Spleen (tissue), 11 donors: ENCODE measurements at regions not wholly inside any gene's neighbourhood (a gene's known extent, or its start where the extent isn't known, plus 50 kb on each side); places are given as distances from the start of the nearest gene placed in this dataset.

Experiments used
- DNase-seq: peaks from one replicate; pipeline ENCODE4 v3.0.0-alpha.2; 2020
- H3K27ac ChIP-seq, 8 donors: fragments of 200-600 bp; sonication (generic) in 7 of 8; 1 replicate in 4 of 8; 2 replicates in 4 of 8; pipeline versions ENCODE4 v1.5.0 to v1.8.0; 2016 to 2021; ENCODE audit warnings: inconsistent platforms in 4 of 8, mild to moderate bottlenecking in 4 of 8, moderate library complexity in 1 of 8
- H3K27me3 ChIP-seq, 7 donors: fragments of 200-600 bp; sonication (generic) in 6 of 7; replicated peaks in 1 of 7; 1 replicate in 4 of 7; 2 replicates in 3 of 7; pipeline versions ENCODE4 v1.5.0 to v1.8.0; 2016 to 2021; ENCODE audit warnings: inconsistent platforms in 3 of 7, mild to moderate bottlenecking in 1 of 7
- H3K36me3 ChIP-seq, 6 donors: fragments of 200-600 bp; sonication (generic) in 5 of 6; 1 replicate in 4 of 6; 2 replicates in 2 of 6; pipeline versions ENCODE4 v1.5.0 to v1.8.0; 2016 to 2021; ENCODE audit warnings: inconsistent platforms in 2 of 6
- H3K4me1 ChIP-seq, 6 donors: fragments of 200-600 bp; sonication (generic) in 5 of 6; 1 replicate in 3 of 6; 2 replicates in 3 of 6; pipeline versions ENCODE4 v1.5.0 to v1.8.0; 2016 to 2021; ENCODE audit warnings: inconsistent platforms in 3 of 6
- H3K4me3 ChIP-seq, 8 donors: fragments of 200-600 bp; sonication (generic) in 7 of 8; 1 replicate in 4 of 8; 2 replicates in 4 of 8; pipeline versions ENCODE4 v1.5.0 to v1.8.0; 2016 to 2021; ENCODE audit warnings: inconsistent platforms in 4 of 8, mild to moderate bottlenecking in 4 of 8, moderate library complexity in 2 of 8
- H3K9me3 ChIP-seq, 8 donors: fragments of 200-600 bp; sonication (generic) in 7 of 8; 1 replicate in 4 of 8; 2 replicates in 4 of 8; pipeline versions ENCODE4 v1.5.0 to v1.8.0; 2016 to 2021; ENCODE audit warnings: inconsistent platforms in 4 of 8
- POLR2A ChIP-seq, 3 donors: fragments of 450-650 bp; IDR thresholded peaks; one replicate each; pipeline ENCODE4 v1.5.1; 2017; ENCODE audit warnings: antibody characterized with exemption in 3 of 3, mild to moderate bottlenecking in 1 of 3
- POLR2AphosphoS5 ChIP-seq, 3 donors: sonication (generic); formaldehyde crosslinking; IDR thresholded peaks; one replicate each; pipeline ENCODE4 v1.5.1; 2017; ENCODE audit warnings: antibody characterized with exemption in 3 of 3
- WGBS, 5 donors: extraction: QIAGEN DNeasy Blood & Tissue Kit in 3 of 5; methylation state at CpG; one replicate each; pipeline versions ENCODE4 v1.1.5 to v1.1.7; 2013 to 2018; 5-methylcytosine and 5-hydroxymethylcytosine counted together
- intact Hi-C: fragments of 100-400 bp; cut with DNase I; formaldehyde crosslinking; loops from one replicate; pipeline ENCODE4 v1.15.0; 2023; ENCODE audit warnings: low total_unique reads
- TF ChIP-seq, protein P1 (sequence below), 11 experiments: fragments of 200-600 bp in 7 of 11; fragments of 450-650 bp in 4 of 11; sonication (generic) in 4 of 11; IDR thresholded peaks in 8 of 11; conservative IDR thresholded peaks in 3 of 11; 1 replicate in 7 of 11; 2 replicates in 4 of 11; pipeline versions ENCODE4 v1.4.0 to v1.8.0; 2016 to 2021; ENCODE audit warnings: antibody characterized with exemption in 11 of 11, inconsistent platforms in 4 of 11, mild to moderate bottlenecking in 1 of 11
- donor health status: healthy with polysubstance abuse.
- donor health status: DM: no; HTN: no; CAD: no; lungs with moderate emphysema.
- donor health status: DM: no; HTN: no; CAD: no.
- donor health status: Bipolar disorder and iron deficiency.
- donor health status: healthy.
- donor health status: DM: no; HTN: no; CAD: no.
- donor health status: DM: yes; HTN: yes; CAD: no.

GRCh38 chr4:41465146-41465761 lies 72.7 kb upstream of the LIMCH1 start:
- no peak overlapping the region for H3K27ac ChIP-seq
- intact Hi-C loops, result no loop called here

GRCh38 chr4:41466249-41466648 lies 71.7 kb upstream of the LIMCH1 start:
- Histone ChIP-seq H3K36me3 (no peaks in the 10 kb centered on the region), H3K4me3 (no peak overlapping the region), H3K9me3 (no peaks in the 10 kb centered on the region), H3K4me1 (no peaks in the 10 kb centered on the region), H3K27me3 (no peaks in the 10 kb centered on the region), H3K27ac (no peak overlapping the region)
- TF ChIP-seq, protein P1, sequence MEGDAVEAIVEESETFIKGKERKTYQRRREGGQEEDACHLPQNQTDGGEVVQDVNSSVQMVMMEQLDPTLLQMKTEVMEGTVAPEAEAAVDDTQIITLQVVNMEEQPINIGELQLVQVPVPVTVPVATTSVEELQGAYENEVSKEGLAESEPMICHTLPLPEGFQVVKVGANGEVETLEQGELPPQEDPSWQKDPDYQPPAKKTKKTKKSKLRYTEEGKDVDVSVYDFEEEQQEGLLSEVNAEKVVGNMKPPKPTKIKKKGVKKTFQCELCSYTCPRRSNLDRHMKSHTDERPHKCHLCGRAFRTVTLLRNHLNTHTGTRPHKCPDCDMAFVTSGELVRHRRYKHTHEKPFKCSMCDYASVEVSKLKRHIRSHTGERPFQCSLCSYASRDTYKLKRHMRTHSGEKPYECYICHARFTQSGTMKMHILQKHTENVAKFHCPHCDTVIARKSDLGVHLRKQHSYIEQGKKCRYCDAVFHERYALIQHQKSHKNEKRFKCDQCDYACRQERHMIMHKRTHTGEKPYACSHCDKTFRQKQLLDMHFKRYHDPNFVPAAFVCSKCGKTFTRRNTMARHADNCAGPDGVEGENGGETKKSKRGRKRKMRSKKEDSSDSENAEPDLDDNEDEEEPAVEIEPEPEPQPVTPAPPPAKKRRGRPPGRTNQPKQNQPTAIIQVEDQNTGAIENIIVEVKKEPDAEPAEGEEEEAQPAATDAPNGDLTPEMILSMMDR (IDR thresholded peaks at IDR 0.05 in 8 of 11, conservative IDR thresholded peaks at IDR 0.05 in 3 of 11), result no peak
- TF ChIP-seq POLR2AphosphoS5 (IDR thresholded peaks at IDR 0.05) (no peak), POLR2A (IDR thresholded peaks at IDR 0.05) (no peak)
- intact Hi-C loops, result no loop called here
- 66 to 85% (median 78%) methylated on average over 2 of the region's 2 CpGs for WGBS, 5 donors
- no peak for DNase-seq

More at GRCh38 chr4:41465146-41465761, 72.7 kb upstream of the LIMCH1 start:
- 82 to 94% (median 88%) methylated on average over 5 of the region's 5 CpGs for WGBS, 5 donors
- H3K4me1 ChIP-seq, result no peaks in the 10 kb centered on the region
- H3K36me3 ChIP-seq, result no peaks in the 10 kb centered on the region
- H3K27me3 ChIP-seq, result no peaks in the 10 kb centered on the region
- H3K4me3 ChIP-seq, result no peak overlapping the region
- DNase-seq, result no peak
- no peaks in the 10 kb centered on the region for H3K9me3 ChIP-seq
- TF ChIP-seq POLR2A (IDR thresholded peaks at IDR 0.05) (no peak), POLR2AphosphoS5 (IDR thresholded peaks at IDR 0.05) (no peak)
- TF ChIP-seq, protein P1 (IDR thresholded peaks at IDR 0.05 in 8 of 11, conservative IDR thresholded peaks at IDR 0.05 in 3 of 11), result no peak

- TF ChIP-seq POLR2AphosphoS5 (IDR thresholded peaks at IDR 0.05) (no peak), POLR2A (IDR thresholded peaks at IDR 0.05) (no peak)
- TF ChIP-seq, protein P1 (IDR thresholded peaks at IDR 0.05 in 8 of 11, conservative IDR thresholded peaks at IDR 0.05 in 3 of 11), result no peak
- Histone ChIP-seq H3K27me3 (no peaks in the 10 kb centered on the region), H3K4me3 (no peak overlapping the region), H3K9me3 (no peaks in the 10 kb centered on the region), H3K27ac (no peak overlapping the region), H3K36me3 (no peaks in the 10 kb centered on the region), H3K4me1 (peaks cover 0 to 4% (median 0%) of the 10 kb centered on the region in 6 donors)
- WGBS, 5 donors, result 56 to 79% (median 69%) methylated on average over 1 of the region's 1 CpG
- intact Hi-C loops, result no loop called here
- DNase-seq, result no peak
Observed at GRCh38 chr4:41468122-41468521, 69.8 kb upstream of the LIMCH1 start.

- intact Hi-C loops, result no loop called here
- Histone ChIP-seq H3K4me1 (peaks cover 0 to 4% (median 0%) of the 10 kb centered on the region in 6 donors), H3K4me3 (no peak overlapping the region), H3K27me3 (no peaks in the 10 kb centered on the region), H3K9me3 (no peaks in the 10 kb centered on the region), H3K36me3 (no peaks in the 10 kb centered on the region), H3K27ac (peak overlapping the region in 1 of 8 donors; percentile 30)
- TF ChIP-seq POLR2AphosphoS5 (IDR thresholded peaks at IDR 0.05), result no peak
- DNase-seq, result no peak
- 70 to 76% (median 74%) methylated on average over 9 of the region's 9 CpGs for WGBS, 5 donors
Observed at GRCh38 chr4:41471126-41472071, 66.6 kb upstream of the LIMCH1 start.
